Loucy (cell line): ENCODE measurements at regions not wholly inside any gene's neighbourhood (a gene's known extent, or its start where the extent isn't known, plus 50 kb on each side); places are given as distances from the start of the nearest gene placed in this dataset.

Experiments
- H2AFZ ChIP-seq: fragments of 200-600 bp; sonication (generic); 2 replicates; pipeline ENCODE4 v1.6.0; 2016; ENCODE audit warnings: antibody characterized with exemption, mild to moderate bottlenecking, low read length, moderate library complexity
- H3F3A ChIP-seq: fragments of 200-600 bp; 2 replicates; pipeline ENCODE4 v1.6.0; 2016; ENCODE audit warnings: antibody characterized with exemption, low read depth, mild to moderate bottlenecking
- H3K27me3 ChIP-seq: fragments of 200-600 bp; sonication (generic); 2 replicates; pipeline ENCODE4 v1.6.1; 2014; ENCODE audit warnings: low read length, mild to moderate bottlenecking; ENCODE audit not compliant: insufficient read depth, poor library complexity, severe bottlenecking
- H3K36me3 ChIP-seq: fragments of 200-600 bp; sonication (generic); 2 replicates; pipeline ENCODE4 v1.6.1; 2016; ENCODE audit warnings: low read length; ENCODE audit not compliant: insufficient read depth
- H3K4me1 ChIP-seq: fragments of 200-600 bp; sonication (generic); 2 replicates; pipeline ENCODE4 v1.5.1; 2014; ENCODE audit warnings: low read length, mild to moderate bottlenecking; ENCODE audit not compliant: insufficient read depth, poor library complexity, severe bottlenecking
- H3K4me2 ChIP-seq: fragments of 200-600 bp; sonication (generic); 2 replicates; pipeline ENCODE4 v1.6.0; 2014; ENCODE audit warnings: antibody characterized with exemption, low read length, low read depth, mild to moderate bottlenecking; ENCODE audit not compliant: poor library complexity, severe bottlenecking
- H3K4me3 ChIP-seq: fragments of 200-600 bp; sonication (generic); 2 replicates; pipeline ENCODE4 v1.5.1; 2014; ENCODE audit warnings: low read length, mild to moderate bottlenecking, mixed read lengths; ENCODE audit not compliant: poor library complexity, severe bottlenecking
- H3K79me2 ChIP-seq: fragments of 200-600 bp; sonication (generic); 2 replicates; pipeline ENCODE4 v1.6.1; 2014; ENCODE audit warnings: low read length; ENCODE audit not compliant: insufficient read depth
- H3K9ac ChIP-seq: fragments of 200-600 bp; sonication (generic); 2 replicates; pipeline ENCODE4 v1.6.0; 2014; ENCODE audit warnings: mild to moderate bottlenecking, low read depth, low read length, moderate library complexity; ENCODE audit not compliant: poor library complexity, severe bottlenecking
- H3K9me2 ChIP-seq: fragments of 200-600 bp; sonication (generic); replicated peaks from 2 replicates; pipeline ENCODE4 v1.6.1; 2016; ENCODE audit warnings: low read depth, low read length, mixed read lengths
- H3K9me3 ChIP-seq: fragments of 200-600 bp; sonication (generic); 2 replicates; pipeline ENCODE4 v1.6.1; 2014; ENCODE audit warnings: mild to moderate bottlenecking, antibody characterized with exemption, low read length, low read depth; ENCODE audit not compliant: insufficient read depth
- H4K20me1 ChIP-seq: fragments of 200-600 bp; sonication (generic); 2 replicates; pipeline ENCODE4 v1.6.0; 2014; ENCODE audit warnings: antibody characterized with exemption, low read length, mild to moderate bottlenecking; ENCODE audit not compliant: insufficient read depth, poor library complexity, severe bottlenecking
- CTCF ChIP-seq: fragments of 200-600 bp; sonication (generic); conservative IDR thresholded peaks from 2 replicates; pipeline ENCODE4 v1.5.1; 2014; ENCODE audit warnings: mild to moderate bottlenecking, antibody characterized with exemption, low read length
- EZH2phosphoT487 ChIP-seq: fragments of 200-600 bp; IDR thresholded peaks from 2 replicates; pipeline ENCODE4 v1.6.1; 2018; ENCODE audit warnings: antibody characterized with exemption, mild to moderate bottlenecking, moderate library complexity, borderline replicate concordance

- Histone ChIP-seq H3K36me3 (no peaks in the 10 kb centered on the region), H2AFZ (no peak overlapping the region), H3F3A (no peaks in the 10 kb centered on the region), H3K9ac (no peak overlapping the region), H3K4me3 (no peak overlapping the region), H3K4me2 (no peak overlapping the region), H3K79me2 (no peaks in the 10 kb centered on the region), H3K9me3 (no peaks in the 10 kb centered on the region), H3K27me3 (peaks cover 4% of the 10 kb centered on the region), H4K20me1 (no peaks in the 10 kb centered on the region), H3K4me1 (no peaks in the 10 kb centered on the region), H3K9me2 (no peaks in the 10 kb centered on the region)
- TF ChIP-seq CTCF (no peak), EZH2phosphoT487 (no peak)
Observed at GRCh38 chr2:120637847-120638246, 97.8 kb upstream of the GLI2 start.

- Histone ChIP-seq H3K9ac (no peak overlapping the region), H2AFZ (no peak overlapping the region), H3K36me3 (no peaks in the 10 kb centered on the region), H3K79me2 (no peaks in the 10 kb centered on the region), H3K4me3 (no peak overlapping the region), H3K9me2 (no peaks in the 10 kb centered on the region), H3K4me2 (no peak overlapping the region), H3K4me1 (no peaks in the 10 kb centered on the region), H3K27me3 (peaks cover 4% of the 10 kb centered on the region), H4K20me1 (no peaks in the 10 kb centered on the region), H3K9me3 (no peaks in the 10 kb centered on the region), H3F3A (no peaks in the 10 kb centered on the region)
- TF ChIP-seq CTCF (no peak), EZH2phosphoT487 (no peak)
Observed at GRCh38 chr2:120638450-120638849, 97.2 kb upstream of the GLI2 start.

- Histone ChIP-seq H4K20me1 (no peaks in the 10 kb centered on the region), H3K36me3 (no peaks in the 10 kb centered on the region), H3K27me3 (peaks cover 4% of the 10 kb centered on the region), H3K4me3 (no peak overlapping the region), H2AFZ (no peak overlapping the region), H3K79me2 (no peaks in the 10 kb centered on the region), H3K4me1 (no peaks in the 10 kb centered on the region), H3K9me3 (no peaks in the 10 kb centered on the region), H3K4me2 (no peak overlapping the region), H3F3A (no peaks in the 10 kb centered on the region), H3K9ac (no peak overlapping the region), H3K9me2 (no peaks in the 10 kb centered on the region)
- TF ChIP-seq EZH2phosphoT487 (no peak), CTCF (no peak)
Observed at GRCh38 chr2:120641366-120641771, 94.3 kb upstream of the GLI2 start.
